ENCODE measurements at regions not wholly inside any gene's neighbourhood (a gene's known extent, or its start where the extent isn't known, plus 50 kb on each side); places are given as distances from the start of the nearest gene placed in this dataset.
"Not testable (repeated sequence)": the region's sequence is repeated elsewhere in the genome, so short reads cannot be mapped to it uniquely, and the experiment has no call there.

GRCh38 chr12:34306133-34306830 lies 284.0 kb downstream of the ALG10 start:
- DNase-seq, result no peak

- DNase-seq, result not testable (repeated sequence)
Measured at GRCh38 chr12:34309806-34310804, 287.8 kb downstream of the ALG10 start.

GRCh38 chr12:34311337-34311736 lies 289.0 kb downstream of the ALG10 start:
- DNase-seq, result no peak

- no peak for DNase-seq
Measured at GRCh38 chr12:34327671-34328070, 305.4 kb downstream of the ALG10 start.

GRCh38 chr12:34333337-34333736 lies 311.0 kb downstream of the ALG10 start:
- no peak for DNase-seq

GRCh38 chr12:34334538-34334937 lies 312.2 kb downstream of the ALG10 start:
- no peak for DNase-seq

GRCh38 chr12:34334953-34335743 lies 312.9 kb downstream of the ALG10 start:
- no peak for DNase-seq

GRCh38 chr12:34335819-34336262 lies 313.5 kb downstream of the ALG10 start:
- DNase-seq, result no peak

GRCh38 chr12:34336619-34337465 lies 314.5 kb downstream of the ALG10 start:
- DNase-seq, result no peak

GRCh38 chr12:34338751-34339150 lies 316.5 kb downstream of the ALG10 start:
- DNase-seq, result no peak

- no peak for DNase-seq
Measured at GRCh38 chr12:34339922-34340321, 317.6 kb downstream of the ALG10 start.

- DNase-seq, result no peak
Measured at GRCh38 chr12:34340534-34341361, 318.5 kb downstream of the ALG10 start.

- no peak for DNase-seq
Measured at GRCh38 chr12:34341362-34341733, 319.1 kb downstream of the ALG10 start.

GRCh38 chr12:34342048-34342447 lies 319.8 kb downstream of the ALG10 start:
- no peak for DNase-seq

- DNase-seq, result no peak
Measured at GRCh38 chr12:34343345-34343744, 321.0 kb downstream of the ALG10 start.

- DNase-seq, result no peak
Measured at GRCh38 chr12:34343766-34344165, 321.5 kb downstream of the ALG10 start.

GRCh38 chr12:34344851-34345522 lies 322.7 kb downstream of the ALG10 start:
- DNase-seq, result no peak

GRCh38 chr12:34345801-34346200 lies 323.5 kb downstream of the ALG10 start:
- DNase-seq, result no peak

- DNase-seq, result no peak
Measured at GRCh38 chr12:34346372-34347034, 324.2 kb downstream of the ALG10 start.

GRCh38 chr12:34347367-34347766 lies 325.1 kb downstream of the ALG10 start:
- DNase-seq, result no peak
